A549 (cell line): ENCODE measurements at regions not wholly inside any gene's neighbourhood (a gene's known extent, or its start where the extent isn't known, plus 50 kb on each side); places are given as distances from the start of the nearest gene placed in this dataset.

Experiments used
- ATAC-seq, 2 experiments: fragments of 200-7000 bp in 1 of 2; fragments of >200 bp in 1 of 2; cut with Nextera tagmentation in 1 of 2; cut with Tn5 transposase in 1 of 2; 3 replicates each; pipeline versions ENCODE4 v1.8.0 to v1.9.1; 2018 to 2020; ENCODE audit warnings: mild to moderate bottlenecking in 1 of 2, moderate library complexity in 1 of 2
- CTCF ChIA-PET: fragments of 300-600 bp; sonication (Branson Sonifier 250); formaldehyde crosslinking; extraction: SDS; loops from one replicate; lab custom pipeline; 2021; ENCODE audit warnings: antibody characterized with exemption, inconsistent platforms; lab: Yijun Ruan, JAX
- POLR2A ChIA-PET: fragments of 350-600 bp; formaldehyde crosslinking; extraction: SDS; loops from one replicate; lab custom pipeline; 2021; ENCODE audit warnings: antibody characterized with exemption, inconsistent platforms; lab: Yijun Ruan, JAX
- DNase-seq, 2 experiments: peaks; one replicate each; pipeline versions ENCODE4 v3.0.0 to v3.0.0-alpha.2; 2011 to 2016; ENCODE audit warnings: low read depth in 1 of 2, low spot score in 1 of 2
- FAIRE-seq: peaks from 2 replicates; lab custom pipeline; 2011; peaks lifted over from hg19 to GRCh38; lab: Jason Lieb, UNC
- H3K27ac ChIP-seq, 2 experiments: fragments of >200 bp; sonication (Bioruptor Twin); formaldehyde crosslinking; 3 replicates each; pipeline ENCODE4 v1.5.1; 2016 to 2017
- H3K4me1 ChIP-seq: fragments of >200 bp; sonication (Bioruptor Twin); formaldehyde crosslinking; 3 replicates; pipeline ENCODE4 v1.6.1; 2016
- H3K4me2 ChIP-seq: fragments of >200 bp; sonication (Bioruptor Twin); formaldehyde crosslinking; 3 replicates; pipeline ENCODE4 v1.6.1; 2016
- H3K4me3 ChIP-seq: fragments of >200 bp; sonication (Bioruptor Twin); formaldehyde crosslinking; 3 replicates; pipeline ENCODE4 v1.5.1; 2016
- H3K9me3 ChIP-seq: fragments of >200 bp; sonication (Bioruptor Twin); formaldehyde crosslinking; 3 replicates; pipeline ENCODE4 v1.6.1; 2016
- CBX8 ChIP-seq: fragments of 200-600 bp; sonication (generic); IDR thresholded peaks from 2 replicates; pipeline ENCODE4 v1.6.1; 2016
- CEBPB ChIP-seq, 2 experiments: fragments of >200 bp in 1 of 2; sonication (Bioruptor Twin) in 1 of 2; formaldehyde crosslinking in 1 of 2; IDR thresholded peaks; 2 replicates each; pipeline ENCODE4 v1.6.1; 2012 to 2016
- CHD4 ChIP-seq: fragments of 200-600 bp; sonication (generic); IDR thresholded peaks from 2 replicates; pipeline ENCODE4 v1.6.1; 2016; ENCODE audit warnings: antibody characterized with exemption, mild to moderate bottlenecking, borderline replicate concordance
- ESRRA ChIP-seq: fragments of 150-350 bp; IDR thresholded peaks from 2 replicates; pipeline ENCODE4 v1.6.1; 2014; ENCODE audit warnings: mild to moderate bottlenecking, low read length, borderline replicate concordance
- FOSB ChIP-seq: fragments of 250-450 bp; sonication (Bioruptor Pico); IDR thresholded peaks from 2 replicates; pipeline ENCODE4 v1.5.0; 2020; ENCODE audit warnings: mild to moderate bottlenecking, moderate library complexity
- FOXS1 ChIP-seq: fragments of 250-450 bp; sonication (Bioruptor Pico); IDR thresholded peaks from 2 replicates; pipeline ENCODE4 v1.5.0; 2020; ENCODE audit warnings: mild to moderate bottlenecking, moderate library complexity
- HDAC2 ChIP-seq: fragments of 200-600 bp; sonication (generic); IDR thresholded peaks from 2 replicates; pipeline ENCODE4 v1.6.1; 2016
- HOXA7 ChIP-seq: fragments of 250-450 bp; sonication (Bioruptor Pico); IDR thresholded peaks from 2 replicates; pipeline ENCODE4 v1.5.0; 2020; ENCODE audit warnings: mild to moderate bottlenecking, moderate library complexity
- HOXB5 ChIP-seq: fragments of 250-450 bp; sonication (Bioruptor Pico); IDR thresholded peaks from 2 replicates; pipeline ENCODE4 v1.5.0; 2020; ENCODE audit warnings: mild to moderate bottlenecking, moderate library complexity
- JUN ChIP-seq, 2 experiments: fragments of >200 bp; sonication (Bioruptor Twin); formaldehyde crosslinking; IDR thresholded peaks; 2 replicates in 1 of 2; 3 replicates in 1 of 2; pipeline ENCODE4 v1.6.1; 2016 to 2017
- MYC ChIP-seq: IDR thresholded peaks from 2 replicates; pipeline ENCODE4 v1.6.1; 2012; ENCODE audit warnings: mild to moderate bottlenecking, inconsistent platforms, low read length, improper control_type of control experiment, borderline replicate concordance
- NFE2L2 ChIP-seq: fragments of 150-350 bp; conservative IDR thresholded peaks from 2 replicates; pipeline ENCODE4 v1.6.1; 2014; ENCODE audit warnings: low read length
- NPAS2 ChIP-seq: fragments of 250-450 bp; sonication (Bioruptor Pico); IDR thresholded peaks from 2 replicates; pipeline ENCODE4 v1.8.0; 2022; ENCODE audit warnings: mild to moderate bottlenecking, moderate library complexity, borderline replicate concordance
- PHF8 ChIP-seq: fragments of 200-600 bp; sonication (generic); IDR thresholded peaks from 2 replicates; pipeline ENCODE4 v1.6.1; 2016; ENCODE audit warnings: low read depth, mild to moderate bottlenecking, antibody characterized with exemption, moderate library complexity, borderline replicate concordance
- POLR2A ChIP-seq: IDR thresholded peaks from 2 replicates; pipeline ENCODE4 v1.6.1; 2012; ENCODE audit warnings: mild to moderate bottlenecking, low read length
- POLR2AphosphoS2 ChIP-seq: conservative IDR thresholded peaks from 2 replicates; pipeline ENCODE4 v1.6.1; 2012; ENCODE audit warnings: low read length, improper control_type of control experiment, inconsistent platforms
- RAD21 ChIP-seq, 2 experiments: fragments of >200 bp in 1 of 2; sonication (Bioruptor Twin) in 1 of 2; formaldehyde crosslinking in 1 of 2; IDR thresholded peaks in 1 of 2; conservative IDR thresholded peaks in 1 of 2; 2 replicates in 1 of 2; 3 replicates in 1 of 2; pipeline ENCODE4 v1.6.1; 2012 to 2018; ENCODE audit warnings: inconsistent platforms in 1 of 2
- RARB ChIP-seq: fragments of 250-450 bp; sonication (Bioruptor Pico); IDR thresholded peaks from 2 replicates; pipeline ENCODE4 v1.8.0; 2021; ENCODE audit warnings: mild to moderate bottlenecking, moderate library complexity
- RCOR1 ChIP-seq: fragments of 150-350 bp; IDR thresholded peaks from 2 replicates; pipeline ENCODE4 v1.6.1; 2014; ENCODE audit warnings: antibody characterized with exemption, low read length, low read depth
- RFX5 ChIP-seq: fragments of 450-650 bp; IDR thresholded peaks from 2 replicates; pipeline ENCODE4 v1.7.1; 2014; ENCODE audit warnings: antibody characterized with exemption, mild to moderate bottlenecking, moderate library complexity
- RNF2 ChIP-seq: fragments of 200-600 bp; sonication (generic); IDR thresholded peaks from 2 replicates; pipeline ENCODE4 v1.6.1; 2016; ENCODE audit warnings: low read depth, mild to moderate bottlenecking, antibody characterized with exemption, moderate library complexity, borderline replicate concordance
- SMC3 ChIP-seq: fragments of >200 bp; sonication (Bioruptor Twin); formaldehyde crosslinking; IDR thresholded peaks from 3 replicates; pipeline ENCODE4 v1.6.1; 2018; ENCODE audit warnings: inconsistent platforms
- TFCP2L1 ChIP-seq: fragments of 250-450 bp; sonication (Bioruptor Pico); IDR thresholded peaks from 2 replicates; pipeline ENCODE4 v1.5.0; 2021; ENCODE audit warnings: mild to moderate bottlenecking
- TP53 ChIP-seq: fragments of 250-450 bp; sonication (Bioruptor Pico); IDR thresholded peaks from 2 replicates; pipeline ENCODE4 v1.5.0; 2021; ENCODE audit warnings: mild to moderate bottlenecking, moderate library complexity
- ZFP36 ChIP-seq: fragments of 450-650 bp; IDR thresholded peaks from 2 replicates; pipeline ENCODE4 v1.6.1; 2014; ENCODE audit warnings: borderline replicate concordance; ENCODE audit not compliant: partially characterized antibody
- ZSCAN20 ChIP-seq: fragments of 250-450 bp; sonication (Bioruptor Pico); IDR thresholded peaks from 2 replicates; pipeline ENCODE4 v1.8.0; 2022; ENCODE audit warnings: mild to moderate bottlenecking, moderate library complexity
- WGBS: methylation state at CpG from one replicate; pipeline ENCODE4 v1.1.6; 2017; ENCODE audit errors: missing lambda C conversion rate; 5-methylcytosine and 5-hydroxymethylcytosine counted together
- TF ChIP-seq, protein P1 (sequence below): fragments of 250-450 bp; sonication (Bioruptor Pico); IDR thresholded peaks from 2 replicates; pipeline ENCODE4 v1.5.0; 2021; ENCODE audit warnings: mild to moderate bottlenecking, moderate library complexity, borderline replicate concordance
- TF ChIP-seq, protein P2 (sequence below): fragments of 450-650 bp; IDR thresholded peaks from 2 replicates; pipeline ENCODE4 v1.6.1; 2014; ENCODE audit warnings: antibody characterized with exemption
- TF ChIP-seq, protein P3 (sequence below): IDR thresholded peaks from 2 replicates; pipeline ENCODE4 v1.6.1; 2012

DNA sequence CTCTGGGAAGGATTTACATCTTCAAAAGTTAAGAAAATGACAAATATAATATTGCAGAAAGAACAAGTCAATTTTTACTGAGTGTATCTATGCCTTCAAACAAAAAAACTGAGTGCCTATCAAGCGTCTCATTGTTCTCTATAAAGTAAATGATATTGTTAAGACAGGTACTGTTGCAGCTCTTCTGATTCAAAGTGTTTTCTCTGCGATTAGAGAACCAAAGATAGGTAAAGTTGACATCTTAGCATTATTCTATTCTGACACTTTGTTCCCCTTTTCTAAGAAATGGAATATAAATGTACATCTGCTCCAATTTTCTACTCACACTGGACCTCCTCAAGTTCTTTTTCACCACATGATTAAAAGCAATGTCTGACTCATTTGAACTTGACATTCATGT, 1317.7 kb downstream of the CDH11 start (continued):
- TF ChIP-seq RCOR1 (no peak), CEBPB (IDR thresholded peaks at IDR 0.05) (no peak), HOXB5 (CRISPR knock-in tag) (no peak), ZFP36 (no peak)

DNA sequence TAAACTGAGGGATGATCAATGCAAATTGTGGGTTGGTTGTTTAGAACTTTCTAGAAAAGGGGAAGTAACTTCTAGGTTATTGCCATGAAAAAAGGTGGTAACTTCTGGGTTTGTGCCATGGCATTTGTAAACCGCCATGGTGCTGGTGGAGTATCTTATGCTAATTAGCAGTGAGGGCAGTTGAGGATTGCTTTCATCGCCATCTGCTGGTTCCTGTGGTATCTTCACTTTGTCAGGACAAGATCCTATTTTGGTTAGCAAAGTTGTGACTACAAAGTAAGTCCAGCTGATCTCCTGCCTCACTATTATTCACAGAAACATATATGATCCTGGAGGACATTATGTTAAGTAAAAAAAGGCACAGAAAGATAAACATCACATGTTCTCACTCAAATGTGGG, 1332.3 kb downstream of the CDH11 start:
- ATAC-seq, result no peak

DNA sequence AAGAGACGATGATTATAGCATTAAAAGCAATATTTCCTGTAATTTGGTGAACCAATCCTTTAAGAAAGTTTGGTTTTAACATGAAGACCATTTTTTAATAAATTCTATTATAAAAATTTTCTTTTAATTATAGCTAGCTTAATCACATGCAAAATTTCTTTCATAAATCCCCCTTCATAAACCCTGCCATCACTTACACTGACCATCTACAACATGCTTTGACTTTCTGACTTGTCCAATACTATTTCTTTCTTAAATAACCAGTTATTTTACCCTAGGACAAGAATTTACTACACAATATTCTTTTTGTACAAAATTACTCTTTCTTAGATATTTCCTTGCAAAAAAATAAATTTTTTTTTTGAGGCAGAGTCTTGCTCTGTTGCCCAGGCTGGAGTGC, 1334.8 kb downstream of the CDH11 start:
- H3K4me1 ChIP-seq, result no peaks in the 10 kb centered on the region
- ChIA-PET CTCF (no interaction called here), POLR2A (no interaction called here)
- WGBS, result 42% methylated on average over 1 of the region's 1 CpG
- no peak overlapping the region for H3K4me2 ChIP-seq
- no peak for FAIRE-seq
- no peak overlapping the region for H3K4me3 ChIP-seq
- peaks cover 8% of the 10 kb centered on the region; the same call in 1 of the 3 replicates for H3K9me3 ChIP-seq
- no peak for ATAC-seq
- H3K27ac ChIP-seq, result no peak overlapping the region
- DNase-seq, result peak in 1 of 2 experiments; percentile 6
- TF ChIP-seq POLR2AphosphoS2, result no peak
- peak; percentile 86 for TF ChIP-seq ZFP36
- TF ChIP-seq RAD21 (conservative IDR thresholded peaks at IDR 0.05 in 1 of 2, IDR thresholded peaks at IDR 0.05 in 1 of 2), result no peak
- TF ChIP-seq CBX8, result no peak
- TF ChIP-seq ESRRA, result no peak
- TF ChIP-seq SMC3, result no peak

More for the DNA sequence above, 1332.3 kb downstream of the CDH11 start:
- H3K9me3 ChIP-seq, result peaks cover 8% of the 10 kb centered on the region; the same call in 1 of the 3 replicates
- no peak overlapping the region for H3K4me3 ChIP-seq
- no peaks in the 10 kb centered on the region for H3K4me1 ChIP-seq
- DNase-seq (peak in 1 of 2 experiments; percentile 11), FAIRE-seq (no peak)
- no peak overlapping the region for H3K27ac ChIP-seq
- no peak overlapping the region for H3K4me2 ChIP-seq
- TF ChIP-seq ZSCAN20 (CRISPR knock-in tag) (no peak), FOSB (CRISPR knock-in tag) (no peak), SMC3 (no peak), RARB (CRISPR knock-in tag) (no peak), RAD21 (conservative IDR thresholded peaks at IDR 0.05 in 1 of 2, IDR thresholded peaks at IDR 0.05 in 1 of 2) (no peak), MYC (no peak), HDAC2 (no peak), RFX5 (no peak), RNF2 (no peak), NPAS2 (CRISPR knock-in tag) (no peak), ZFP36 (no peak), POLR2A (no peak)
- TF ChIP-seq, protein P1, sequence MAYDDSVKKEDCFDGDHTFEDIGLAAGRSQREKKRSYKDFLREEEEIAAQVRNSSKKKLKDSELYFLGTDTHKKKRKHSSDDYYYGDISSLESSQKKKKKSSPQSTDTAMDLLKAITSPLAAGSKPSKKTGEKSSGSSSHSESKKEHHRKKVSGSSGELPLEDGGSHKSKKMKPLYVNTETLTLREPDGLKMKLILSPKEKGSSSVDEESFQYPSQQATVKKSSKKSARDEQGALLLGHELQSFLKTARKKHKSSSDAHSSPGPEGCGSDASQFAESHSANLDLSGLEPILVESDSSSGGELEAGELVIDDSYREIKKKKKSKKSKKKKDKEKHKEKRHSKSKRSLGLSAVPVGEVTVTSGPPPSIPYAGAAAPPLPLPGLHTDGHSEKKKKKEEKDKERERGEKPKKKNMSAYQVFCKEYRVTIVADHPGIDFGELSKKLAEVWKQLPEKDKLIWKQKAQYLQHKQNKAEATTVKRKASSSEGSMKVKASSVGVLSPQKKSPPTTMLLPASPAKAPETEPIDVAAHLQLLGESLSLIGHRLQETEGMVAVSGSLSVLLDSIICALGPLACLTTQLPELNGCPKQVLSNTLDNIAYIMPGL (CRISPR knock-in tag), result no peak
- ChIA-PET CTCF (no interaction called here), POLR2A (interaction anchor here (0.6 kb wide), 1 partner anchor 9 kb away, joined by 3 read pairs; no protein-coding TSS in a partner anchor)
- WGBS, result 0% methylated on average over 2 of the region's 2 CpGs

DNA sequence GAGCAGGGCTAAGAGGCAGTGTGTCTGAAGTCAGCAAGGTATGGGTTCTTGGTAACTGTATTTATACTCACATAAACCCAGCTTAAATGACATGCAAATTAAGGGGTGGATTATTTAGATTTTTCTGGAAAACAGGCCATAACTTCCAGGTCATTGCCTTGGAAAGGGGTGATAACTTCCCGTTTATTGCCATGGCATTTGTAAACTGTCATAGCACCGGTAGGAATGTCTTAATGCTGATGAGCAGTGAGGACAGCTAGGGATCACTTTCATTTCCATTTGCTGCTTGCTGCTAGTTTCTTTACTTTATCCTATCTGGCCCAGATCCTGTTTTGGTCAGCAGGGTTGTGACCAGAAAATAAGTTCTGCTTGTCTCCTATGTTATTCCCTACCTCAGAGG, 1336.7 kb downstream of the CDH11 start:
- CTCF ChIA-PET, result no interaction called here
- Histone ChIP-seq H3K27ac (no peak overlapping the region), H3K4me2 (no peak overlapping the region), H3K9me3 (peaks cover 8% of the 10 kb centered on the region; the same call in 1 of the 3 replicates), H3K4me3 (no peak overlapping the region), H3K4me1 (no peaks in the 10 kb centered on the region)
- no peak for TF ChIP-seq HOXA7
- TF ChIP-seq TP53 (CRISPR knock-in tag), result no peak
- TF ChIP-seq JUN (IDR thresholded peaks at IDR 0.05), result no peak
- TF ChIP-seq NFE2L2, result no peak
- TF ChIP-seq, protein P2, sequence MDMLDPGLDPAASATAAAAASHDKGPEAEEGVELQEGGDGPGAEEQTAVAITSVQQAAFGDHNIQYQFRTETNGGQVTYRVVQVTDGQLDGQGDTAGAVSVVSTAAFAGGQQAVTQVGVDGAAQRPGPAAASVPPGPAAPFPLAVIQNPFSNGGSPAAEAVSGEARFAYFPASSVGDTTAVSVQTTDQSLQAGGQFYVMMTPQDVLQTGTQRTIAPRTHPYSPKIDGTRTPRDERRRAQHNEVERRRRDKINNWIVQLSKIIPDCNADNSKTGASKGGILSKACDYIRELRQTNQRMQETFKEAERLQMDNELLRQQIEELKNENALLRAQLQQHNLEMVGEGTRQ, result no peak
- TF ChIP-seq HDAC2, result no peak
- TF ChIP-seq TFCP2L1 (CRISPR knock-in tag), result no peak
- TF ChIP-seq, protein P3, sequence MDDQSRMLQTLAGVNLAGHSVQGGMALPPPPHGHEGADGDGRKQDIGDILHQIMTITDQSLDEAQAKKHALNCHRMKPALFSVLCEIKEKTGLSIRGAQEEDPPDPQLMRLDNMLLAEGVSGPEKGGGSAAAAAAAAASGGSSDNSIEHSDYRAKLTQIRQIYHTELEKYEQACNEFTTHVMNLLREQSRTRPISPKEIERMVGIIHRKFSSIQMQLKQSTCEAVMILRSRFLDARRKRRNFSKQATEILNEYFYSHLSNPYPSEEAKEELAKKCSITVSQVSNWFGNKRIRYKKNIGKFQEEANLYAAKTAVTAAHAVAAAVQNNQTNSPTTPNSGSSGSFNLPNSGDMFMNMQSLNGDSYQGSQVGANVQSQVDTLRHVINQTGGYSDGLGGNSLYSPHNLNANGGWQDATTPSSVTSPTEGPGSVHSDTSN, result no peak
- TF ChIP-seq PHF8, result no peak
- TF ChIP-seq CHD4, result no peak
- TF ChIP-seq POLR2AphosphoS2, result no peak
- TF ChIP-seq FOXS1 (CRISPR knock-in tag), result no peak
- no peak for TF ChIP-seq ZFP36
- DNase-seq, result no peak
- ATAC-seq, result no peak
- no peak for FAIRE-seq
- 8% methylated on average over 2 of the region's 2 CpGs for whole genome bisulfite sequencing
- POLR2A ChIA-PET, result no interaction called here
